Activated CD8-positive, alpha-beta memory T cell treated with anti-CD3 and anti-CD28 coated beads for 36 hours (primary cell): ENCODE measurements at regions not wholly inside any gene's neighbourhood (a gene's known extent, or its start where the extent isn't known, plus 50 kb on each side); places are given as distances from the start of the nearest gene placed in this dataset.
"Not testable (repeated sequence)": the region's sequence is repeated elsewhere in the genome, so short reads cannot be mapped to it uniquely, and the experiment has no call there.

Experiments
- CTCF ChIA-PET: fragments of 350-600 bp; sonication (Branson Sonifier 250); formaldehyde crosslinking; loops from one replicate; lab custom pipeline; 2021; ENCODE audit warnings: antibody characterized with exemption; lab: Charles Lee
- POLR2A ChIA-PET: fragments of 350-600 bp; sonication (Branson Sonifier 250); formaldehyde crosslinking; loops from one replicate; lab custom pipeline; 2021; ENCODE audit warnings: antibody characterized with exemption; lab: Charles Lee

DNA sequence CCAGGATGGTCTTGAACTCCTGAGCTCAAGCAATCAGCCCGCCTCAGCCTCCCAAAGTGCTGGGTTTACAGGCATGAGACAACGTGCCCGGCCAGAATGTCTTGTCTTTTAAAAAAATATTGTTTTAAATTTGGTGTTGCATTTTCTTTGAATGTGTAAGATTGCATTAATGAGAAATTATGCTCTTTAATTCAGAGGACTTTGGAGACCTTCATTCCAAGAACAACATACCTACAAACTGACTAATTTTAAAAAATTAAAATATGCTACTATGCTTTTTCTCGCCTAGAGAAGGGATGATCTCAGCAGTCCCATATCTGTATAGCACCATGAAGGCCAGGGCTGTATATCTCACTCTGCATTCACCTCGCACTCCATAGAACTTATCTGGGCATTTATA is 204.3 kb upstream of the SLC7A11 start:
- CTCF ChIA-PET: no interaction called here
- POLR2A ChIA-PET: no interaction called here

DNA sequence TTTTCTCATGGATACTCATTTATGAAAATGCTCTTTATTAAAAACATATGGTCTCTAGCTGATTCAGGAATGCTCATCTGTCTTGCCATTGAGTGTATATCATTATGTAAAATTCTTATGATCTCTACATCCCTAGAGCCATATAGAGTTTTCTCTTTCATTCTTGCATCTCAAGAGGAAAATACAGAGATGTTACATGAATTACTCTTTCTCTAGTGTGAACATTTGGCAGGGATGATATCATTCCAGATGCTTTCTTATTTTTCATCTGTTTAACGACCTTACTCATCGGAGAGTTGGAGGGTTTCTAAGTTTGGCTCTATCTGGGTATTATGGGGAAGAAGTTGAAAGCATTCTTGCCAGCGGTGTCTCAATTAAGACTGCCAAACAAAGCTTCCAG is 202.9 kb upstream of the SLC7A11 start:
- POLR2A ChIA-PET: no interaction called here
- CTCF ChIA-PET: no interaction called here

DNA sequence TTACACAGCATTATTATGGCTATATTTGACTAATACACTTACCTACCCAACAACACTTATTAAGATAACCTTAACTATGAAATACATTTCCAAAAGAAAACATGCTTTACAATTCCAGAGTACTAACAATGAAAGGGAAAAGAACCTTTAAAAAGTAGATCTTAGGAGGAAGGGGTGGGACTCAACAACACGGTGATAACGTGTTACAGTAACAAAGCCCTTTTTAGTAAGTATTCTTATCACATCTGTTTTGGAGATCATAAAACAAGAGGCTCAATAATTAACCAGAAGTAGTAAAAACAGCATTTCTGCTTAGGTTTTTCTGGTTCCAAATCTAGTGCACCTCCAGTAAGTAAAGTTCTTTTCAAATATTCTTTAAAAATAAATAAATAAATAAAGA is 202.1 kb upstream of the SLC7A11 start:
- ChIA-PET CTCF (no interaction called here), POLR2A (no interaction called here)

DNA sequence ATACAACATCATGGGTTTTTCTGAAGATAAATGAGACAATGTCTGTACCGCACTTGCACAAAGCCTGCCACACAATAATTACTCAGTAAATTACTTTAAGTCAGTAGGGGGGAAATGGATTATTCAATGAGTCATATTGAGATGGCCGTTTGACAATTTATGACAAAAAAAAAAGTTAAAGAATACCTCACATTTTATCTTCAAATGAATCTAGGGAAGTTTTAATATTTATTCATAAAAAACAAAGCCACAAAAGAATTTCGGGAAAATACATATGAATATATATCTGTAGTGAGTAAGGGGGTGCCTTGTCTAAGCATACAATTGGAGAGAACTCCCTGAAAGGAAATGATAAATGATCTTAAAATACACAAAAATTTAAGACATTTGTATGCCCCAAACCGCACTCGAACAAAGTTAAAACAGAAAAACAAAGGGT is 197.0 kb upstream of the SLC7A11 start:
- ChIA-PET CTCF (no interaction called here), POLR2A (no interaction called here)

DNA sequence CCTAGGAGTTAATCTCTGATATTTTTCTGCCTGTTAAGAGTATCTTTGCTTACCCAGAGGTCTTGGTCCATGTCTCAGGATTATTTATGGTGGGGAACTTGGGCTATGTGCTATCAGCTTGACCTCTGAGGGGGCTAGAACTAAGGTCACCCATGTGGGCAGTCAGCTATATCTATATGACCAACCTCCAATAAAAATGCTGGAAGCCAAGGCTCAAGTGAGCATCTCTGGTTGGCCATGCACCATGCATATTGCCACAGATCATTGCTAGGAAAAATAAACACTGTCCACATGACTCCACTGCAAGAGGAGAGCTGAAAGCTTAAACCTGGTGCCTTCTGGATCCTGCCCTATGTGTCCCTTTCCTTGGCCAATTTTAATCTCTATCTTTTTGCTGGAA is 196.5 kb upstream of the SLC7A11 start:
- POLR2A ChIA-PET: no interaction called here
- CTCF ChIA-PET: no interaction called here

DNA sequence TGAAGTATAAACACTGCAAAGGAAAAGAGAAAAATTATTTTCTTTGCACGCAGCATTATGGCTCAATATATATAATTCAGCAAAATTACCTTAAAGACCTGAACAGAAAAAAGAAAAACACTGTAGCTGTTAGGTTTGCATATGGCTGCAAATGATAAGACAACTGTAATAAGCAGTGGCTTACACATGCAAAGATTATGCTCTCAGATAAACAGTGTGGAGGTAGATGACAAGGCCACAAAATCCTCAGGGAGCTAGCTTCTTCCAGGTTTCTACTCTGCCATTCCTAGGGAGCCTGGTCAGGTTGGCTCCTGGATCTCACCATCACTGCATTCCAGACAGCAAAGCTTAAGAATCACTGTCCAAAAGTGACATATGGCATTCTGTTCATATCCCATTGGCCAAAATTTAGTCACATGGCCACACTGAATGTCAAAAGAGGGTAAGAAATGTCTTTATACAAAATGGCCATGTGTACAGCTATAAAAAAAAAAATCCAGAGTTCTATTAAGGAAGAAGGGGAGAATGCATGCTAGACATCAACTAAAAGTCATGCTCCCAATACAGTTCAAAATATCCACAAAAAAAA is 195.2 kb upstream of the SLC7A11 start:
- POLR2A ChIA-PET: no interaction called here
- CTCF ChIA-PET: no interaction called here

DNA sequence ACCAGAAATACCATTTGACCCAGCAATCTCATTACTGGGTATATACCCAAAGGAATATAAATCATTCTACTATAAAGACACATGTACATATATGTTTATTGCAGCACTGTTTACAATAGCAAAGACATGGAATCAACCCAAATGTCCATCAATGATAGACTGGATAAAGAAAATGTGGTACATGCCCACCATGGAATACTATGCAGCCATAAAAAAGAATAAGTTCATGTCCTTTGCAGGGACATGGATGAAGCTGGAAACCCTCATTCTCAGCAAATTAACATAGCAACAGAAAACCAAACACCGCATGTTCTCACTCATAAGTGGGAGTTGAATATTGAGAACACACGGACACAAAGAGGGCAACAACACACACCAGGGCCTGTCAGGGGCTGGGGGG is 193.6 kb upstream of the SLC7A11 start:
- POLR2A ChIA-PET: not testable (repeated sequence)

DNA sequence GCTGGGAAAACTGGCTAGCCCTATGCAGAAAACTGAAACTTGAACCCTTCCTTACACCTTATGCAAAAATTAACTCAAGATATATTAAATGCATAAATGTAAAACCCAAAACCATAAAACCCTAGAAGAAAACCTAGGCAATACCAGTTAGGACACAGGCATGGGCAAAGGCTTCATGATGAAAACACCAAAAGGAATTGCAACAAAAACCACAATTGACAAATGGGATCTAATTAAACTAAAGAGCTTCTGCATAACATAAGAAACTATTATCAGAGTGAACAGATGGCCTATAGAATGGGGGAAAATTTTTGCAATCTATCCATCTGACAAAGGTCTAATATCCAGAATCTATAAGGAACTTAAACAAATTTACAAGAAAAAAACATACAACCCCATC is 192.9 kb upstream of the SLC7A11 start:
- POLR2A ChIA-PET, CTCF ChIA-PET: not testable (repeated sequence)

More for the DNA sequence above, 193.6 kb upstream of the SLC7A11 start:
- CTCF ChIA-PET: not testable (repeated sequence)

DNA sequence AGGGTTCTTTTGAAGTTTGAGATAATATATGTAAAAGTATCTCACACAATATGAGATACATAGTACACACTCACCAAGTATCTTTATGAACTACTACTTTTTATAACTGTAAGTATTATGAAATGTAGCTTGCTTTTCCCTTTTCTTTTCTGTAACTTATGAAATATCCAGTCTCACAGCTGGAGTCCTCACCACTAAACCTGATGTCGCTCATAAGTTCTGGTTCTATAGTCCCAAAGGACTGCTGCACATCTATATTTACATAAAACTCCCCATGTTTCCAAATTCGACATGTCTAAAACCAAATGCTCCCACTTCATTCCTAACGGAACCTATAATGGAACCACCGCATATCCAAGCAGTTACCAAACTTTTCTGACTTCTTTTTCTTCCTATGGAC is 186.5 kb upstream of the SLC7A11 start:
- ChIA-PET CTCF (no interaction called here), POLR2A (no interaction called here)

DNA sequence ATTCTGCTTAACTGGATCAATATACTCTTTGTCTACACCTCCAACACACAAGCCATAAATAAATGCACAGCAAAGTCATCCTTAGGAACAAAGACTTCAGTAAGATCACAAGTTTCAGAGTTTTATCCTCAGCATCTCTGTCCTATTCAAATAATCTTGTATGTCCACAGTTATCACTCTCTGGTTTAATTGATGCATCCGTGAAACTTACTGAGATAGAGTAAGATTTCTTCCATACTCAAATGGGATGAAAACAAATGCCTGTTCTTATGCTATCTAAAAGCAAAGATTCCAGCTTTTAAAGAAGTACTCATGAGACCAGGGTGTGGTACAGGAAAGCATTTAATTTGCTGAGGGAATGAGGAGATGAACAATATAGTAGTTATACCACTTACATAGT is 184.6 kb upstream of the SLC7A11 start:
- CTCF ChIA-PET: no interaction called here
- POLR2A ChIA-PET: no interaction called here

DNA sequence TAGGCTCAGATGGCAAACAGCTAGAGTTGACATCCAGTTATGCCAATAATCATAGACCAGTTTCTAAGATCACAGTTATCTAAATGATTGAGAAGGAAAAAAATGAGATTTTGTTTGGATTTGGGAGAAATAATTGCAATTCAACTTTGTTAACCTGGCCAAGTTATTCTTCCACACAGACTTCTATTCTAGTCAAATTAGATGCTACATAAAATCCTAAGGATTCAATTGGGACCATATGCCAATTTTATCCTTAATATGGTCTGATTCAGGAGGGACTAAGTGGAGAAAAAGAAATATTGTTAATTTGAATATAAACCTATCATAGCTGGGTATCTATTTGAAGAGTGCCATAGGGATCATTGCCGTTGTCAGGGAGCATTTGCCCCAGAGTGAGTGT is 178.3 kb upstream of the SLC7A11 start:
- ChIA-PET POLR2A (no interaction called here), CTCF (no interaction called here)

DNA sequence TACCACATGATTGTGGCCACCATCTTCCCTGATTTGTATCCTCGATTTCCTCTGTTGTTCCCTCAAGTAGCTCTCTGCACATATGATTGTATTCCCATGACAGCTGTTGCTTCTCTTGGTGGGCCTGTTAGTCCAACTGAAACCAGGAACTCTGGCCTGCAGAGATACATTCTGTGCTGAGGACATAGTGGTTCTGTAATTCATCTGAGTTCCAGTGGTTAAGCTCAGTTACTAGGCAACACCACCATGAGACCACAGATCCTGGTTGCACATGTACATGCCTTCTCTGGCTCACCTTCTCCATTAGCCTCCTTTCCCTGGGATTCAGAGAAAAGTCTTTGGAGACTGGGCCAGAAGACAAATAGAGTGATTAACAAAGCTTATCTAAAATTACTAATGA is 172.1 kb upstream of the SLC7A11 start:
- ChIA-PET CTCF (no interaction called here), POLR2A (no interaction called here)

DNA sequence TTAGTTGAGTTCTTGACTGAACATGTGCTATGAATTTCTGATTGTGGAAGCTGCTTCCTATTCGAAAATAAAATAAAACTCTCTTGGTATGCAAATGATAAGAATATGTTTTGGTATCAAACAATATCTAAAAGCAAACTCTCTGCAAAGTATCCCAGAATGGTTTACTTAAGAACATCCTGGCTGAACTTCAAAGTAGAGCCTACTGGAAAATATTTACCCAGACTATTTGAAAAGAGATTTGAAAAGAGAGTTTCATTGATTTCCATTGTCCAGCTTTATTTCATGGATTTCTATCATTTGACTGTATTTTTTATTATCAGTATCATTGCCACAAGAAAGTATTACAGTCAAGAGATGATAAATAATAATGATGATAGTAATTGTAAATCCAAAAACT is 171.1 kb upstream of the SLC7A11 start:
- ChIA-PET POLR2A (no interaction called here), CTCF (no interaction called here)

DNA sequence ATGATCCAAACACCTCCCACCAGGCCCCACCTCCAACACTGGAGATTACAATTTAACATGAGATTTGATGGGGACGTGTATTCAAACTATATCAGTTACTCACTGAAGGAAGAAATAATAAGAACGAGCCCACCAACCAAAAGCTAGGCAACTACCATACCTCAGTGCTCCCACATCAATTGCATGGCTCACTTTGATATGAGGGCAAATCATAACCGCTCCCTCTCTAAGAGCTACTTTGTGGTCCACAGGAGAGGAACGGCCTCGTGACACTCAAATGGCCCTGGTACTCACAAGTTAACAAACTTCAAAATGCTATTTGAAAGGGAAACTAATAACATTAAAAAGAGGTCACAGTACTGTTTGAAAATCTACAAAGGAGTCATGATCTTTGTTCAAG is 170.7 kb upstream of the SLC7A11 start:
- ChIA-PET POLR2A (no interaction called here), CTCF (no interaction called here)

DNA sequence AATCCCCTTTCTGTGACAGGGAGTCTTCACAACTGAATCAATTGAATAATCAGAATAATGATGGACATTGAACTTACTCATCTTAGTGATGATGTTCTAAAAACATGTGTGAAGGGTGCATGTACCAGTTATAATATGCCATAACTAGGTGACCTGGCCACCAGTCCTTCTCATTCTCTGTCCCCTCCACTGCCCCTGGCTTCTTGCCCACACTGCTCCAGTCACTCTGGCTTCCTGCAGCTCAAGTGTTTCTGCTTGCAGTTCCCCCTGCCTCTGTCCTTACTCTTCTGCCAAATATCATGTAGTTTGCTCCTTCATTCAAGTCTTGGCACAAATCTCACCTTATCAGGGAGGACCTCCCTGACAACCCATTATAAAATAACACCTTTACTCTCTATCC is 168.1 kb upstream of the SLC7A11 start:
- CTCF ChIA-PET: no interaction called here

DNA sequence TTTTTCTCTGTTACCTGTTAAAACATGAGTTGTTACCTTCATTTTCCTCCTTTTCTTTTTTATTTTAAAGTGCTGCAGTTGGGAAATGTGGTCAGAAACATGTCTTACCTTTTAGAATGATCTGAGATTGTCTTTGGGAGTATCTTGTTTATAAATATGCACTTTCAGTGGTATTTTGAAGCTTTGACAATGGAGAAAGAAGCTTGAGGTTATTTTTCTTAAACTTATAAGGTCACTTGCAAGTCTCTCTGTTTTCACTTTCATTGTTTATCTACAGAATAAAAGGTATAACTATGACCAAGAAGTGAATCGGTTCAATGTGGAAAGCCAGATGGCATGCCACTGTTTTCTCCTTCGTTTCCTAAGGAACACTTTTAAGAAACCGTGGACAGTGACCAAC is 167.5 kb upstream of the SLC7A11 start:
- ChIA-PET CTCF (no interaction called here), POLR2A (no interaction called here)

More for the DNA sequence above, 168.1 kb upstream of the SLC7A11 start:
- POLR2A ChIA-PET: no interaction called here

DNA sequence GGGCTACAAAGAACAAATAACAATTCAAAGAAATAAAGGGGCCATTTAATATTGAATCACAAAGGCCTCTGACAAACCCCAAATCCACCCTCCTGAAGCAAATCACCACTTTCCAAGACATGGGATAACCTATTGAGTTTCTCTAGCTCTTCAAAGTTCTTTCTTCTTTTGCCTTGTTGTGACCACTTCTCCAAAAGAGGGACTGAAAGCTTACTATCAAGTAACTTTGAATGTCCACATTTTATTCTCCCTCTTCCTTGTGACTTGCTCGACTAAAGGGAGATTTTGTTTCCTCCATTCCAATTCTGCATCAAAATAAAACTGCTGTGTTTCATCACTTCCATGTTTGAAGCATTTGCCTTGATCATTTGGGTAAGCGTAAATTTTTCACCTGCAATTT is 166.6 kb upstream of the SLC7A11 start:
- ChIA-PET CTCF (no interaction called here), POLR2A (no interaction called here)

DNA sequence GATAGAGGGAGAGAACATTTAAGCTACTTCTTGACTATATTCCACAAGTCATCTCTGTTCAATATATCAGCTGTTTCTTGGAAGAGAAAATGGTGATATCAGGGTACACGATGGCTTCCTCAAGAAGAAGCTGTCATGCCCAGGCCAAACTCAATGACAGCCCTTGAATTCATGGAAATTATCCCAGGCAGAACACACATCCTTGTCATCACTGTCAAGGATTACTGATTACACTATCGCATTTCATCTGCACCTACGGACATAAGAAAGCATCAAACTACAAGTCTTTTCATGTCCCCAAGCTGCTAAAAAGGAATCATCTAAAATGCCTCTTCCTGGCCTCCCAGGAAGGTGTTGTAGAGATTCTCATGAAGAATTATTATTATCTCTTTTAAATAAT is 165.2 kb upstream of the SLC7A11 start:
- ChIA-PET CTCF (no interaction called here), POLR2A (no interaction called here)

DNA sequence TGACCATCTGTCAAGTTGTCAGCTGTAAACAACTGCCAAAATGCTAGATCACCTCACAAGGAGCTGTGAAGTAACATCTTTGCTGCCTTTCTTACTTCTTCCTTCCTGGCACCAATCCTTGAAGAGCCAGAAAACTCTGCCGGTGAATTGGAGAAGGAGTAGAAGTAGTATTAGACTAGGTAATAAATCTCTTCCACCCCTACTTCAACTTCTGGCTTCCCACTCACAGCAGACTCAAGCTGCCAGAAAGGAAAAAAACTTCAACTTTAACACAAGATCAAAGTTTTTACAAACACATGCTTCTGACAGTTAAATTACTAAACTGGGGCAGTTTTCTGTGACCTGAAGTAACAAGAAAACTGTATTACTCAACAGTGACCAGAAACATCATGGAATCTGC is 164.7 kb upstream of the SLC7A11 start:
- ChIA-PET CTCF (no interaction called here), POLR2A (no interaction called here)

DNA sequence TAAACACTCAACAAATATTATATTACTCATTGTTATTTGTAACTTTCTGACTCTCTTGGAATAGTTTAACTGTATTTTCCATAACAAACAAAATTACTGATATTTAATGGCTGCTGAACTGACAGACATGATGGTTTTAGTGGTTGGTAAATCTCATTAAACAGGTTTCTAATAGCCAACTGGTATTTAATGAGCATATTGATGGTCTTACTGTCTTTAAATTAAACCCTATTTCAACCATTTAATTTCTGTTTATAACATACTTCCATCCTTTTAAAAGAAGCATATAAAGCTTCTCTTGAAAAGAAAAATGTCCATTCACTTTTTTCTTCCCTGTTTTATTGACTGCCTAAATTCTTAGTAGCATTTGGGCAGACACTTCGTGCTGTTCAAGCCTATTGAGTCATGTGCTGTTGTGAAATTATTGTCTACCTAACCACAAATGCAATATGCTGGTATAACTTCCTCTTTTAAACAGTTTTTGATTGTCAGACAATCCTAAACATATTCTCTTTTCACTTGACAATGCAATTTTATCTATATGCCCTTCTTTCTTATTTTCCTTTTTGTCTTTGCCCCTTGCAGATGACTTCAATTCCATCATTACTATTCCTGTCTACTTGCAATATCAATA is 163.9 kb upstream of the SLC7A11 start:
- POLR2A ChIA-PET: no interaction called here
- CTCF ChIA-PET: no interaction called here

DNA sequence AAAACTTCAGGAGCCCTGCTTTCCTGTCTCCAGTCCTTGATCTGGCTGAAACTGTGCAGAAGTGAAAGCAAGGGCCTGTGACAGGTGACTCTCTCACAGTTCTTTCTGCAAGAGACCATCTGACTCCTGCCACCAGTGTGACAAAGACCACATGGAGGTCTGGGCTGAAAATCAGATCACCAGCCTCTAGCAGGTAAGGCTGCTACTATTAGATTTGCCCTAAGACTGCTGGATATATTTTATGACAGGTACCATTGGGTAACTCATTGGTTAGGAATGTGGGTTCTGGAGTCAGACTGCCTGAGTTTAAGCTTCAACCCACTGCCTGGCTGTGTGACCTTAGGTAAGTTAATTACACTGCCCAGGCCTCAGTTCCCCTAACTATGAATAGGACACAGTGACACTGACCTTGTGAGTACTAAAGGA is 163.3 kb upstream of the SLC7A11 start:
- ChIA-PET POLR2A (no interaction called here), CTCF (no interaction called here)

DNA sequence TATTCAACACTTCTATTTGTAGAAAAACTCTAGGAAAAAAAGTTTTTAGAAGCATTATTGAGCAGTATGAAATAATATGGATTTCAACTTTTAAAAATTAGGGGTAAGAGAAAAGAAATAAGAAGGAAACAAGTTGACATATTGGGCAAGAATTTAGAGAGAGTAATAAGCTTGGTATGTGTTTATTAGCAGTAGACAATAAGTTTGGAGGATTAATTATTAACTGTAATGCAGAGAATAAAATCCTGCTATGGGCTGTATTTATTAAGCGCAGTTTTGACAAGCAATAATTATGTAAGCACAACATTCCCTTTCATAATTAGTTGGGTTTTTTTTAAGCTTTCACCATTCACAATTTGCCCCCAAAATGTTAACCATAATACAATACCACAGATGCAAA is 162.7 kb upstream of the SLC7A11 start:
- POLR2A ChIA-PET: no interaction called here

More for the DNA sequence above, 162.7 kb upstream of the SLC7A11 start:
- CTCF ChIA-PET: no interaction called here
